GM18951 (cell line): ENCODE measurements at regions not wholly inside any gene's neighbourhood (a gene's known extent, or its start where the extent isn't known, plus 50 kb on each side); places are given as distances from the start of the nearest gene placed in this dataset.

Experiments used
- POLR2A ChIP-seq: IDR thresholded peaks from 4 replicates; pipeline ENCODE4 v1.6.1; 2011; ENCODE audit warnings: mild to moderate bottlenecking; ENCODE audit not compliant: insufficient read length, insufficient read depth; ENCODE audit errors: extremely low read depth
- in situ Hi-C: fragments of 300-500 bp; cut with MboI; formaldehyde crosslinking; loops from one replicate; pipeline ENCODE4 v1.12.0; 2022; ENCODE audit warnings: low sequenced_read_pairs, mixed read lengths, inconsistent platforms; ENCODE audit not compliant: unreplicated experiment

DNA sequence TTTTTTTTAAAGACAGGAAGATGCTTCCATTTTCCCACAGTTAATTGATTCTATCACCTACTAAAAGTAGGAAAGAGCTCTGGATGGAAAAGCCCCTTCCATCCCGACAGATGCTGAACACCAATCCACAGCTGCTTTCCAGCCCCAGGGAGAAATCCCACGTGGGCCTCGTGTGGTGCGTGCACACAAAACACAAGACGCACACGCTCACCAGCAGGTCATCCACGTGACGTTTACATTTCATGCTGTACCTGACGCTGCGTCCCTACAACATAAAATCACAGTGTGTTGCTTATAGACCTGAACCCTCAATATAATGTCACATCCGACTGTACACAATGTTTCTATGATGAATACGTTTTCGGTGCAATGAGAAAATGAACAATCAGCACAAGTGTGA, 50.2 kb upstream of the DACT2 start:
- TF ChIP-seq POLR2A: no peak
- in situ Hi-C loops: loop anchor here (25.0 kb wide), 1 partner anchor 518 kb away; no protein-coding TSS in a partner anchor

DNA sequence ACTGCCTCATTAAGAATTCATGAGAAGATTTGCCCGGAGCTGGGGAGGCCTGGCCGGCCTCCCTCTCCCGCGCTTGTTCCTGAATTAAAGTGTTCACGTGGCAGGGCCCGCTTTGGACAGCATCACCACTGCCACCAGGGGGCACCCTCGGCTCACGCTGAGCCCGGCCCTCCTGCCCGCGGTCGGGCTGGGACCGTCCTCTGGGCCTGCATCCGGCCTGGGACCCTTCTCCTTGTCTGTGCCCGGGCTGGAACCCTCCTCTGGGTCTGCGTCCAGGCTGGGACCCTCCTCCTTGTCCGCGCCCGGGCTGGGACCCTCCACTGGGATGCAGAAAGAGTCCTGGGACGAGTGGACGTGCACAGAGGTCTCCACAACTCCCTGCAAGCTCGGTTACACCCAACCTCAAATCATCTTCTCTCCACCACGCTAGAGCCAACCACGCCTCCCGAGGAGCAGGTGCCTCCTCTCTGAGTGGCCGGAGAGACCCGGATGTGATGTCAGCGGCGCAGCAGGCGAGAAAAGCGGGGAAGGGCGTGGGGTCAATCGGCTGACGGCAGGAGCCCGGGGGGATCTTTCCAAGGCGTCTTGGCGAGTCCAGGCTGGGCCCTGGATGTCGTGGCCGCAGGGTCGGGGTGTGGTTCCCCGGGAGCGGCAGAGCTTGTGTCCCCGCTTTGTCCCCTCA, 50.9 kb upstream of the DACT2 start:
- in situ Hi-C loops: loop anchor here (25.0 kb wide), 1 partner anchor 517 kb away; no protein-coding TSS in a partner anchor
- no peak for TF ChIP-seq POLR2A

DNA sequence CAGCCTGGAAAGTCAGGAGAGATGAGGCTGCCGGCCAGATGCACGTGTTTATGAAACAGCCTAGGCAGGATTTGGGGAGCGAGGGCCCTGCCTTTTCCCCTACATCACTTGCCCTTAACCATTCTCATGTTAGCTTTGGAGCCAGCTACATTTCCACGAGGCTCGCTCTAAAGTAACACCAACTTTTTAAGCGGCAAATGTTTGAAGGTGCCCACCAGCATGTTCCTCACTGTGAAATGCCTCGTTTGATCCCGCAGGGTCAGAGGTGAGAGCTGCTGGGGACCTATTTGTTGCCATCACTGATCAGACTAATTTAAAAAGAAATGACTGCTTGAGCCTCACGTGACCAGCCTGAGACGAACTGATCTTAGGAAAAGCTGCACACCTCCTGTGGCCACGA, 51.6 kb upstream of the DACT2 start:
- in situ Hi-C loops: loop anchor here (25.0 kb wide), 1 partner anchor 516 kb away; no protein-coding TSS in a partner anchor
- no peak for TF ChIP-seq POLR2A

DNA sequence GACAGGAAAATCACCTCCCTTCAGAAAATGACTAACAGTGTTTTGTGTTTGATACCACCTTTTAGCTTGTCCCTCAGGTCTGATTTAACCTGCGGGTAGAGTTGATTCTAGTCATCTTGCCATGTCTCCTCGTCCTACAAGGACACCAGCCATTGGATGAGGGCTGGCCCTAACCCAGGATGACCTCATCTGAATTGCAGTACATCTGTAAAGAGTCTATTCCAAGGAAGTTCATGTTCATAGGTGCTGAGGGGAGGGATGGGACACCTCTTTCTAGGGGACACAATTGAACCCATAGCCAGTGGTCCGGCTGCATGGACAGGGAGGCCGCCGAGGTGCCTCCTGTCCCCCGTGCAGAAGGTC, 52.0 kb upstream of the DACT2 start:
- in situ Hi-C loops: loop anchor here (25.0 kb wide), 1 partner anchor 516 kb away; no protein-coding TSS in a partner anchor
- TF ChIP-seq POLR2A: no peak

DNA sequence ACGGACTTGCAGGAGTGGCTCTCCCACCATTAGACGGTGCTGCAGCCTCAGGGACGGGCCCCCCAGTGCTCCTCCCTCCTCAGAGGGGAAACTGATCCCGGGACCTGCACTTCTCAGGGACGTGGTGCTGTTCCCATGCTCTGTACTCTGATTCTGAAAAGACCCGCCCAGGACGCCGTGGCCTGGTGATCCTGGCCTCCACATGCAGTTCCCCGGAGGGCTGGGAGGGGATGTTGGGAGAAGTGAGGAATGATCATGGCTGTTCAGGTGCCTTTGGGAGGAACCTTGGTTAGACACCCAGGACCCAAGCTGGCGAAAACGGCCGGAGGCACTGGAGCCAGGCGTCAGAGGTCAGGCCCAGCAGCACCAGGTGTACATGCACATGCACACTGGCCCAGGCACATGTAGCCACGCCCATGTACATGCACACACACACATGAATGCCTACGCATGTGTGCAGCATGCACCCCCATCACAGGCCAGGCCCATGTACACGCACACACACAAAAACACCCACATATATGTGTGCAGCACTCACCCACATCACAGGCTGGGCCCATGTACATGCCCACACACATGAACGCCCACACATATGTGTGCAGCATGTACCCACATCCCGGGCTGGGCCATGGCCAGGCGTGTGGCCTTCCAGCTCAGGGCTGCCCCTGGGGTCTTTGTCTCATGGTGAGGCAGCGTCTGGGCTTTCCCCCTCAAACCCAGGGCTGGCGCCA, 52.6 kb upstream of the DACT2 start:
- in situ Hi-C loops: loop anchor here (25.0 kb wide), 1 partner anchor 515 kb away; no protein-coding TSS in a partner anchor
- no peak for TF ChIP-seq POLR2A

DNA sequence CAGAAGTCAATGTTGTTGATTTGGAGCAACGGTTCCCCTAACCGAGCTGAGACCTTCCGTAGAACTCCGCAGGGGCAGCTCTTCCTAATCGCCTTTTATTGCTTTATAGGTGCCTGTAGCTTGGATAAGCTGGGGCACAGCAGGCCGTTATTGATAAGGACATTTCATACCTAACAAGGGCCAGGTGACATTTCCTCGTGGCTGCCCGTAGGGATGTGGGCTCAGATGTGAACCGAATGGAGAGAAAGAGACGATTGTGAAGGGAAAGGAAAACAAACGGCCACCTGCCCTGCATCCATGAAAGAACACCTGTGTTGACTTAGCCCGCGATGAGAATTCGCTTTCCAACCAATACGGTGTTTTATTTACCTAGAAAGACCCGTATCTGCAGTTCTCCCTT, 53.3 kb upstream of the DACT2 start:
- in situ Hi-C loops: loop anchor here (25.0 kb wide), 1 partner anchor 514 kb away; no protein-coding TSS in a partner anchor
- no peak for TF ChIP-seq POLR2A

DNA sequence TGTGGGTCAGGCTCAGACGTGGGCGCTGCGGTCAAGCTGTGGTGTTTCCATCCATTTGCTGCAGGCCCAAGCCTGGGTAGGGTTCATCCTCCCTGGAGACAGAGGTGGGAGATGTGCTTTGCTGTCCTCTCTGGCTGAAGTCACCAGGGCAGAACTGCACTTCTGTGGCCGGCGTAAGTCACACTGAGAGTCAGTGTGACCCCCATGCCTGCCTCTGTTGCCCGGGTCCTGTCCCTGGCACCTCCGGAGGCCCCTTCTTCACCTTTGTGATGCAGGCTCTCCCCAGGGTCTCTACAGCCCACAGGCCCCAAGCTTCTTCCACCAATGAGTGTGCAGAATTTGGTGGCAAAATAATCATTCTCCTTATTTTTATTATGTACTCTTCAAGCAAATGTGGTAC, 53.8 kb upstream of the DACT2 start:
- in situ Hi-C loops: loop anchor here (25.0 kb wide), 1 partner anchor 514 kb away; no protein-coding TSS in a partner anchor
- TF ChIP-seq POLR2A: no peak

DNA sequence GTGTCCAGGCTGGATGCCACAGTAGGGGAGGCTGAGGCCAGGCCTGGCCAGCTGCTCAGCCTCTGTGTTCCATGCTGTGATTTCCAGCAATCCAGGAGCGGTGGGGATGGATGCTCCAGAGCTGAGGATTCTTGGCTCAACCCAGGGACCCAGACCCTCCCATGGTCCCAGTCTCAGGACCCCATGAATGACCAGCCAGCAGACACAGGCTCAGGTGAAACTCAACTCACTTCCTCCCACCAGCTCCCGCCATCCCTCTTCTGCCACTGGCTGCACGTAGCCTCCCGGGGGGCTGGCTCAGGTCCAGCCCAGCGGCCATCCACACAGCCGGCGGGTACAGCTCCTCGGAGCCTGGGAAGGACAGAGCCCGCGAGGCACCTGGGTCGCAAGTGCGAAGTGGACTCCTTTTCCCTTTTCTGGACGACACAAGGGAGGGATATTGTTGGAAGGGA, 54.5 kb upstream of the DACT2 start:
- no peak for TF ChIP-seq POLR2A
- in situ Hi-C loops: loop anchor here (25.0 kb wide), 1 partner anchor 513 kb away; no protein-coding TSS in a partner anchor

DNA sequence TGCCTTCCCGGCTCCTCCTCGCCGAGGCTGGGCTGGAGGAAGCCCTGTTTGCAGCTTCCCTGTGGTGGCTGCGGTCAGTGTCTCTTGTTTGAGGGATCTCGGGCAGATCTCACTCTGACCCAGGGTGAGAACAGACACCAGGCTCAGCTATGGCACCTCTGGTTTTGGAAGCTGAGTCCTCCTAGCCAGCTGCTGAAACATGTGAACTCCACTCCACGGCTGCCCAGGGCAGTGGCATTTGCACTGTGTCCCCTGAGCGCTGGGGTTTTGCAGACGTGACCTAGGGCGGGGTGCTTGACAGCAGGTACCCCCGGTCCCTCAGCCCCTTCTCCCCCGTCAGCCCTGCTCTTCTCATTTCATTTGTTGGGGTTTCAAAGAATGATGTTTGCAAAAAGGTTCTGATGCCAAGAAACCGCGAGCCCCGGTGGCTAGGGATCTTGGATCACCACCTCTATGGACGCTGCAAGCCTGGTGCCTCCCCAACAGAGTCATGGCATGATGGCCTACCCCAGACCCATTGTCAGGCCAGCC, 55.0 kb upstream of the DACT2 start:
- no peak for TF ChIP-seq POLR2A
- in situ Hi-C loops: loop anchor here (25.0 kb wide), 1 partner anchor 513 kb away; no protein-coding TSS in a partner anchor

DNA sequence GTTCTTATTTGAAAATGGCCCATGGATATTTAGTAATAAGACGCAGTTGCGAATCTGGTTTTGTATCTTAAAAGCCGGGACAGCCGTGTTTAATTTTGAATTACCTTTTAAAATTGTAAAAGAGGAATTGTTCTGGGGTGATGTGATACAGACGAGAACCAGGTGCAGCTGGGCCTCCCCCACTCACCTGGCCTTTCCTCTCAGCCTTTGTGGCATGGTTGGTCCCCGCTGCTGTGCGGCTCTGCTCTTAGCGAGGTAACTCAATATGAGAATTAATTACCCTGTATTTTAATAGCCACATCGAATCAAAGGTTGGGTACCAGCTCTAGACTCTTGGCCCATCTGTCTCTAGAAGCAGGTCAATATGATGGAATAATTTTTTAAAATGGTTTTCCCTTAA, 56.5 kb upstream of the DACT2 start:
- no peak for TF ChIP-seq POLR2A
- in situ Hi-C loops: no loop called here

DNA sequence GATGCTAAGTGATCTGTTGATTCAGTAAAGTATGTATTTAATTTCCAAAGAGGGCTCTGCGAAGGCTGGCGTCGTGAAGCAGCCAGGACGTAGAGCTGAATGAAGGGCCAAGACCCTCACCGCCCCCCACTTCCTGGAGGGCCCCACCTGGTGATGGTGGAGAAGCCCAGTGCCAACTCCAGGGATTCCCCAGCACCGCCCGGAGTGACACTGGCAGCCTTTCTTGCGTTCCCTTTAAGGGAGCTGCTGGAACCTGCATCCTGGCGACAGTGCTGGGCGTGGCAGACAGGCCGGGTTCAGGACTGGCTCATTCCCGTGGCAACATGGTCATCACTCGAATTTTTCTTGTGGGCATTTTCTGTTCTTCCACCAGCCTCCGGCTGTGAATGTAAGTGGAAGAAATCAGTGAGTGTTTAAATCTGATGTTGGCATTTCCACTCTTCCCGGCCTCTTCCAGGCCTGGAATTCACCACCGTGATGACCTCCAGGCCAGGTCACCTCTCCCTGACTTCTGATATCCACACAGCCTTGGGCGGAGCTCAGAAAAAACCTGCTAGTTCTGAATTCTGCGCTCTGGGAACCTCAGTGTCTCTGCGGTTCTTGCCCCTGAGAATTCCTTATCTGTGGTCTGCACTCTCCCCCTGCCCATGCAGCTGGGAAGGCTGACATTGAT, 57.4 kb upstream of the DACT2 start:
- in situ Hi-C loops: no loop called here
- TF ChIP-seq POLR2A: no peak

DNA sequence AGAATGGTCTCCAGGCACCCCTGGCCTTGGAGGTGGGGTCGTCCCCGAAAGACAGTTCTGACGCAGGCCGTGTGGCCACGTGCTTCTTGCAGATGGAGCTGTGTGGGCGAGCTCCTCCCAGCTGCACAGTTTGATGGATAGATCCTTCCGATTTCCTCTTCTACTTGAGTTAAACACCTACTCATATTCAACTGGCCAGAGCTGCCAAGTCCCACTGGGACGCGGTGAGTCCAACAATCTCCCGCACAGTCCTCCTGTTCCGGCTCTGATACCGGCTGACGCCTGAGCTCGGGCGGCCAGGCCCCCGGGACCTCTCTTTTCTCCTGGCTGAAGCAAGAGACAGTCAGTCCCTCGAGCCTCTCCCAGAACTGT, 57.9 kb upstream of the DACT2 start:
- in situ Hi-C loops: no loop called here
- no peak for TF ChIP-seq POLR2A
